NB4 (cell line): ENCODE measurements at regions not wholly inside any gene's neighbourhood (a gene's known extent, or its start where the extent isn't known, plus 50 kb on each side); places are given as distances from the start of the nearest gene placed in this dataset.

Experiments
- DNase-seq: peaks from one replicate; pipeline ENCODE4 v3.0.0; 2010; ENCODE audit warnings: low read depth
- H3K4me3 ChIP-seq: one replicate; pipeline ENCODE4 v1.5.1; 2011; ENCODE audit warnings: mild to moderate bottlenecking, low read depth, low read length, moderate library complexity
- CTCF ChIP-seq: IDR thresholded peaks from one replicate; pipeline ENCODE4 v1.5.1; 2012; ENCODE audit warnings: low read depth, low read length
- MAX ChIP-seq: IDR thresholded peaks from 2 replicates; pipeline ENCODE4 v1.6.1; 2011; ENCODE audit warnings: low read depth, low read length
- MYC ChIP-seq: IDR thresholded peaks from 2 replicates; pipeline ENCODE4 v1.6.1; 2011; ENCODE audit warnings: low read depth, low read length
- POLR2A ChIP-seq: IDR thresholded peaks from 2 replicates; pipeline ENCODE4 v1.6.1; 2011; ENCODE audit warnings: mild to moderate bottlenecking; ENCODE audit not compliant: insufficient read length; ENCODE audit errors: extremely low read depth

- no peak for DNase-seq
- no peak overlapping the region for H3K4me3 ChIP-seq
- TF ChIP-seq CTCF (no peak), POLR2A (no peak), MYC (no peak), MAX (no peak)
Observed at GRCh38 chr3:59440285-59441028, 390.6 kb upstream of the CFAP20DC start.

GRCh38 chr3:59438492-59438891 is 388.7 kb upstream of the CFAP20DC start:
- no peak overlapping the region for H3K4me3 ChIP-seq
- no peak for DNase-seq
- no peak for TF ChIP-seq MYC
- TF ChIP-seq CTCF, result no peak

GRCh38 chr3:59436164-59436958 is 386.5 kb upstream of the CFAP20DC start:
- H3K4me3 ChIP-seq, result no peak overlapping the region
- TF ChIP-seq MYC (no peak), MAX (no peak)
- no peak for DNase-seq

GRCh38 chr3:59433546-59433945 is 383.7 kb upstream of the CFAP20DC start:
- TF ChIP-seq CTCF, result no peak
- TF ChIP-seq POLR2A, result no peak
- no peak for TF ChIP-seq MAX
- no peak for TF ChIP-seq MYC
- DNase-seq, result no peak
- H3K4me3 ChIP-seq, result no peak overlapping the region

- DNase-seq, result no peak
- no peak for TF ChIP-seq MYC
- TF ChIP-seq POLR2A, result no peak
- no peak for TF ChIP-seq MAX
- no peak for TF ChIP-seq CTCF
- H3K4me3 ChIP-seq, result no peak overlapping the region
Observed at GRCh38 chr3:59432665-59433064, 382.8 kb upstream of the CFAP20DC start.

- DNase-seq, result no peak
- TF ChIP-seq CTCF, result no peak
- no peak for TF ChIP-seq POLR2A
- TF ChIP-seq MAX, result no peak
- TF ChIP-seq MYC, result no peak
- no peak overlapping the region for H3K4me3 ChIP-seq
Observed at GRCh38 chr3:59430341-59430740, 380.5 kb upstream of the CFAP20DC start.
